Vagina (tissue), 2 donors: ENCODE measurements at regions not wholly inside any gene's neighbourhood (a gene's known extent, or its start where the extent isn't known, plus 50 kb on each side); places are given as distances from the start of the nearest gene placed in this dataset.

Source experiments
- POLR2A ChIP-seq, 2 donors: fragments of 450-650 bp; IDR thresholded peaks; one replicate each; pipeline ENCODE4 v1.6.1; 2017; ENCODE audit warnings: antibody characterized with exemption in 2 of 2, mild to moderate bottlenecking in 2 of 2, moderate library complexity in 2 of 2
- POLR2AphosphoS5 ChIP-seq, 2 donors: sonication (generic); formaldehyde crosslinking; IDR thresholded peaks; one replicate each; pipeline ENCODE4 v1.9.0; 2017; ENCODE audit warnings: antibody characterized with exemption in 2 of 2, mild to moderate bottlenecking in 2 of 2, low read depth in 1 of 2; ENCODE audit not compliant: insufficient read depth in 1 of 2
- TF ChIP-seq, protein P1 (sequence below), 3 experiments: fragments of 450-650 bp in 2 of 3; fragments of 200-600 bp in 1 of 3; sonication (generic) in 1 of 3; IDR thresholded peaks; one replicate each; pipeline ENCODE4 v1.5.1; 2017 to 2019; ENCODE audit warnings: antibody characterized with exemption in 3 of 3, mild to moderate bottlenecking in 2 of 3, moderate library complexity in 2 of 3

DNA sequence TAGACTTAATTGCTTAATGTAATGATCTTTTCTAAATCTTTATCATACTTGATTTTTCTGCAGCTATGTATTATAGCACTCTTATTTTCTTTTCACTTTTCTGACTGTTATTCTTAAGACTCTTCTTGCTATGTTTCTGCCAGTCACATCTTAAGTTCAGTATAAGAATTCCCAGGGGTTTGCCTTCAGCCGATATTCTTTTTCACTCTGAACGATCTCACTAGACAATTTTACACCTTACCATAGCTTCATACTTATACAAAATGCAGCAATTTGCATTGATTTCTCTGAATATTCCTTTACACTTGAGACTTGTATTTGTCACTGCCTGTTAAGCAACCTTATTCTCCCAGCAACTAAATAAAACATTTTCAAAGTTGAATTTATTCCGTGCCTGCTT, 242.5 kb upstream of the OLFM3 start:
- TF ChIP-seq, protein P1, sequence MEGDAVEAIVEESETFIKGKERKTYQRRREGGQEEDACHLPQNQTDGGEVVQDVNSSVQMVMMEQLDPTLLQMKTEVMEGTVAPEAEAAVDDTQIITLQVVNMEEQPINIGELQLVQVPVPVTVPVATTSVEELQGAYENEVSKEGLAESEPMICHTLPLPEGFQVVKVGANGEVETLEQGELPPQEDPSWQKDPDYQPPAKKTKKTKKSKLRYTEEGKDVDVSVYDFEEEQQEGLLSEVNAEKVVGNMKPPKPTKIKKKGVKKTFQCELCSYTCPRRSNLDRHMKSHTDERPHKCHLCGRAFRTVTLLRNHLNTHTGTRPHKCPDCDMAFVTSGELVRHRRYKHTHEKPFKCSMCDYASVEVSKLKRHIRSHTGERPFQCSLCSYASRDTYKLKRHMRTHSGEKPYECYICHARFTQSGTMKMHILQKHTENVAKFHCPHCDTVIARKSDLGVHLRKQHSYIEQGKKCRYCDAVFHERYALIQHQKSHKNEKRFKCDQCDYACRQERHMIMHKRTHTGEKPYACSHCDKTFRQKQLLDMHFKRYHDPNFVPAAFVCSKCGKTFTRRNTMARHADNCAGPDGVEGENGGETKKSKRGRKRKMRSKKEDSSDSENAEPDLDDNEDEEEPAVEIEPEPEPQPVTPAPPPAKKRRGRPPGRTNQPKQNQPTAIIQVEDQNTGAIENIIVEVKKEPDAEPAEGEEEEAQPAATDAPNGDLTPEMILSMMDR (IDR thresholded peaks at IDR 0.05): no peak
- TF ChIP-seq POLR2AphosphoS5 (IDR thresholded peaks at IDR 0.05; ENCODE audit: insufficient read depth in 1 of 2, low read depth in 1 of 2): no peak
- TF ChIP-seq POLR2A (IDR thresholded peaks at IDR 0.05): no peak
